ENCODE measurements at regions not wholly inside any gene's neighbourhood (a gene's known extent, or its start where the extent isn't known, plus 50 kb on each side); places are given as distances from the start of the nearest gene placed in this dataset.

DNA sequence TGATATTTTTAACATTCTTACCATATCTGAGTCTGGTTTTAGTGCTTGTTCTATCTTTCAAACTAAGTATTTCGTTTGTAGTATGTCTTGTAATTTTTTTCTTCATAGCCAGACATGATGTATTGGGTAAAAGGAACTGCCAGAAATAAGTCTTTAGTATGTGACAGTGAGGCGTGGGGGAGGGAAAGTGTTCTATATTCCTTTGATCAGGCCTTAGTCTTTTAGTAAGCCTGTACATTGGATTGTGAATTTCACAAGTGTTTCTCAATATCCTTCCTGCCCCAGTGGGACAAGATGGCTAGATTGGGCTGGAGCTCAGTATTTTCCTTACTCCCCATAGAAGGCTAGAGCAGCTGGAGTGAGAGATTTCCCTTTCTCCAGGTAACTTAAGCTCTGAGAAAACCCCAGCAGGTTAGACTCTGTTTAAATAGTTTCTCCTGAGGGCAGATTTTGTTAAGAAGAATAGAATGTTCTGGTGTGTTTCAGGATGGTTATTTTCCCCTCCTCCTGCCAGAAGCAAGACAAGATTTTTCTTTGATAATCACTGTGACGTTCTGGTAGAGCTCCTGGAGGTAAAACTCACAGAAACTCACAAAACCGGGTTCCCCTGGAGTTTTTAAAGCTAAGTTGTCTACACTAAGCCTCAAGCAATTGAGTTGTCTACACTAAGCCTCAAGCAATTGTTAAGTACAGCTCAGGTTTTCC lies 140.7 kb upstream of the ARPP21 start:
- no peak for DNase-seq (ENCODE audit: low read depth, low spot score)
- TF ChIP-seq POLR2AphosphoS5 (IDR thresholded peaks at IDR 0.05; ENCODE audit: low read depth, low read length) (no peak), TCF7L2 (IDR thresholded peaks at IDR 0.05; ENCODE audit: low read depth, low read length) (no peak), REST (IDR thresholded peaks at IDR 0.05; ENCODE audit: insufficient read depth in 1 of 2, low read depth in 2 of 2, low read length in 1 of 2) (no peak), CTCF (IDR thresholded peaks at IDR 0.05) (no peak), SIN3A (IDR thresholded peaks at IDR 0.05; ENCODE audit: borderline replicate concordance, insufficient read depth, low read depth, low read length) (no peak)
- CTCF ChIA-PET: no interaction called here
- in situ Hi-C loops (cut with HindIII; ENCODE audit: low pct_unique_long_range_greater_than_20kb, low sequenced_read_pairs): no loop called here
- ATAC-seq: no peak
- Histone ChIP-seq H3K27me3 (ENCODE audit: control insufficient read depth, insufficient read depth, low read length) (no peaks in the 10 kb centered on the region), H3K4me3 (ENCODE audit: low read depth in 2 of 2, low read length in 2 of 2) (no peak overlapping the region), H3K4me1 (ENCODE audit: control insufficient read depth, insufficient read depth, low read length) (no peaks in the 10 kb centered on the region), H3K27ac (ENCODE audit: low read length) (no peak overlapping the region), H3K9me3 (ENCODE audit: control insufficient read depth, insufficient read depth, low read depth, low read length) (no peaks in the 10 kb centered on the region), H3K36me3 (ENCODE audit: control insufficient read depth, insufficient read depth, low read length) (no peaks in the 10 kb centered on the region)
- POLR2A ChIA-PET: no interaction called here
- BruUV-seq (replicated peaks): no TSS peak
- intact Hi-C loops (cut with micrococcal nuclease; ENCODE audit: unreplicated experiment): no loop called here

DNA sequence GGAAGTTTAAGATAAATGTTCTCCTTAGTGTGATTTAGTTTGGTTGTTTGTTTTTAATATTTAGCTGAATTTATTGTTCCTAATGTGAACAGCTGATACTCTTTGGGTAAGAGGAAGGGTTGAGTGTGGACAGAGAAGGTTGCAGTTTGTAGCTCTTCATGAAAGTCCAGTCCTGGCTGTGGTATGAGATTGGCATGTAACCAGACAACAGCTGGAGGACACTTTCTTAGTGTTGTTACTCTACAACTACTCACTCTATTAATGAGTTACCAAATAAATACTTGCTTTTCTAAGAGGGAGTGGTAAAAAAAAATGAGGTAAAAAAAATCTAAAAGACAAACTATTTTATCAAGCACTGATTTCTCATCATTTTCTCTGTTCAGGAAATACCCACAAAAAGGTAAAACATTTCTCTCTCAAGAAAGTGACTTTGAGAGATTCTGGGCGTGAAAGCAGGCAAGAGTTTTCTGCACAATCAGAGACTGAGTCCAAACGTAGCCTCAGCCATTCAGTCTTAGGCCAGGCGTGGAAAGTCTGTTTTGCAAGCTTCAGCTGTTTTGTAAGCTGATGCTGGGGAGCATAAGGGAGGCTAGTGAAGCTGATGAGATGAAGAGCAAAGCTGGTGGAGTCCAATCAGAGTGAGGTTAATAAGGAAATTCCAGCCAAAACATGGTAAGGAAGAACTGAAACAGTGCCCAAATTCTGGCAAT lies 138.5 kb upstream of the ARPP21 start:
- Histone ChIP-seq H3K27ac (ENCODE audit: low read length) (no peak overlapping the region), H3K36me3 (ENCODE audit: control insufficient read depth, insufficient read depth, low read length) (no peaks in the 10 kb centered on the region), H3K27me3 (ENCODE audit: control insufficient read depth, insufficient read depth, low read length) (no peaks in the 10 kb centered on the region), H3K4me3 (ENCODE audit: low read depth in 2 of 2, low read length in 2 of 2) (no peak overlapping the region), H3K4me1 (ENCODE audit: control insufficient read depth, insufficient read depth, low read length) (no peaks in the 10 kb centered on the region), H3K9me3 (ENCODE audit: control insufficient read depth, insufficient read depth, low read depth, low read length) (no peaks in the 10 kb centered on the region)
- ATAC-seq (no peak), DNase-seq (ENCODE audit: low read depth, low spot score) (no peak)
- CTCF ChIA-PET: no interaction called here
- in situ Hi-C loops (cut with HindIII; ENCODE audit: low pct_unique_long_range_greater_than_20kb, low sequenced_read_pairs): no loop called here
- POLR2A ChIA-PET: no interaction called here
- TF ChIP-seq TCF7L2 (IDR thresholded peaks at IDR 0.05; ENCODE audit: low read depth, low read length): no peak
- no peak for TF ChIP-seq REST (IDR thresholded peaks at IDR 0.05; ENCODE audit: insufficient read depth in 1 of 2, low read depth in 2 of 2, low read length in 1 of 2)
- TF ChIP-seq POLR2AphosphoS5 (IDR thresholded peaks at IDR 0.05; ENCODE audit: low read depth, low read length): no peak
- no peak for TF ChIP-seq CTCF (IDR thresholded peaks at IDR 0.05)
- no peak for TF ChIP-seq SIN3A (IDR thresholded peaks at IDR 0.05; ENCODE audit: borderline replicate concordance, insufficient read depth, low read depth, low read length)
- BruUV-seq (replicated peaks): no TSS peak
- intact Hi-C loops (cut with micrococcal nuclease; ENCODE audit: unreplicated experiment): no loop called here
